HT-29 (cell line): ENCODE measurements at regions not wholly inside any gene's neighbourhood (a gene's known extent, or its start where the extent isn't known, plus 50 kb on each side); places are given as distances from the start of the nearest gene placed in this dataset.
"Not testable (repeated sequence)": the region's sequence is repeated elsewhere in the genome, so short reads cannot be mapped to it uniquely, and the experiment has no call there.

ENCODE experiments used
- DNase-seq: peaks from one replicate; pipeline ENCODE4 v3.0.0-alpha.2; 2015; ENCODE audit warnings: low spot score

DNA sequence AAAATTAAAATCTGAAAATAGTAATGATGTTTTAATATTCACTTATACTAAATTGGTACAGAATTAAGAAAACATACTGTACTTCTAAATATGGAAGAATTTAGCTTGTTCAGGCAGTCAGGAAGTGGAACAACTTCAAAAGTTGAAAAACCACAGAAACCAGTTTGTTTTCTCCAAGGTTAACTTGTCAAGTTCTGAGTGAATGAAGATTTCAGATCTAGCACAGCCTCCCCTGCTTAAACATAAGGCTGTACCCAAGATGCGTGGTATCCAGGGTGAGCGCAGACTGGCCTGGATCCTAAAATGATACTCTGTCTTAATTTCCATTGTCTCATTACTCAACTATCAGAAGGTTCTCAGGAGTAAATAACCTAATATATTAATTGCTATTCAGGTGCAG, 730.7 kb upstream of the KIF2B start:
- DNase-seq, result no peak

DNA sequence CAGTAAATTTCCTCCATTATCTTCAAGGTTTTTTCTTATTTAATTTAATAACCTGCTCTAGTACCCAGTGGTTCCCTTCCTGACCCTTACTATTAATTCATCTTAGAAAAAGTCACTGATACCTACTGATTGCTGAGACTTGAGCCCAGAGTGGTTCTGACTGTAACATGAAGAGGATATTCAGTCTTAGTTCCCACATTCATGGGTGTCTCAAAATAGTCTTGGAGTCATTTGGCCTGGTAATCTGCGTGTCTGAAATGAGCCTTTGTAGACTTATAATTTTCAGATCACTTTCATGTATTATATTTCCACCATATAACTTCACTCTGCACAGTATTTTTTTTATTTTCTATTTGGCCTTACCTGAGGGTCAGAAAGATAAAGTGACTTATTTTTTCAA, 732.0 kb upstream of the KIF2B start:
- DNase-seq, result no peak

DNA sequence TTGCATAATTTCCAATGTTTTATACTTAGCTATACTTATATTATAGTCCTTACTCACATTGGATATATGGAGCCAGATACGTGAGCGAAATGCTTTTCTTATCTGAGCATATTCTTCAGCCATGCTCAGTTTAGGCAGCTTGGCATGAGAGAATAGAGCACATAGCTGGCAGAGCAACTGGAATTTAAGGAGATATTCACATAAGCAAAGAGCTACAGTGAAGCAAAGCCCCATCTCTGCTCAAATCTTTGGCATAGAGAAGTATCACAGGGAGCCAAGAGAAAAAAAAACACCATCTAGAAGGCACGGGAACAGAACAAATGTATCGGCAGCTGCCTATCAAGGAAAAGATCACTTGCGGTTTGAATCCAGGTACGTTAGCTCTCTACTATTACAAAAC, 734.2 kb upstream of the KIF2B start:
- DNase-seq, result no peak

DNA sequence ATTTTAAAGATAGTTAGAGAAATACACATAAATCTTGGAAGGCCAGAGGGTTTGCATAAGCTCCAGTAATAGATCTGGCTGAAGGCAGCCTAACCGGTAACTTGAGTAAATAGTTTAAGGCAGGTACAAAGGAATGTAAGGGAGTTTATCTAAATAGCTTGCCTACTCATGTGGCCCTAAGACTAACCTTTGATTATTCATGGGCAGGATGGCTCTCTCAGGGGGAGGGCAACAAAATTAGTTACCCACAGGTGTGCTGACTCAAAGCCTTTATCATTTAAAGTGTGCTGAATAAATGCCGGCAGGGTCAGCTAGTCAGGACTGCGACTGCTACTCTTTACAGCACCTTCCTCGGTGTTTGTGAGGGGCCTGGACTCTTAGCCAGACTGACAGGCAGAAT, 761.3 kb upstream of the KIF2B start:
- DNase-seq, result no peak

DNA sequence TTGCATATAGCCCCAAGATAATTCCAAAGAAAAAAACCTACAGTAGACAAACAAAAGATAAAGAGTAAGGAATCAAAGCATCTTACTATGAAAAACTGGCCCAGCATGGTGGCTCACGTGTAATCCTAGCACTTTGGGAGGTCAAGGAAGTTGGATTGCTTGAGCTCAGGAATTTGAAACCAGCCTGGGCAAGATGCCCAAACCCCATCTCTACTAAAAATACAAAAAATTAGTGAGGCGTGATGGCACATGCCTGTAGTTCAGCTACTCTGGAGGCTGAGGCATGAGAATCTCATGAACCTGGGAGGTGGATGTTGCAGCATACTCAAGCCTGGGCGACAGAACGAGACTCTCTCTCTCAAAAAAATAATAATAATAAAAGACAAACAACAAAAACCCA, 764.7 kb upstream of the KIF2B start:
- DNase-seq, result no peak

DNA sequence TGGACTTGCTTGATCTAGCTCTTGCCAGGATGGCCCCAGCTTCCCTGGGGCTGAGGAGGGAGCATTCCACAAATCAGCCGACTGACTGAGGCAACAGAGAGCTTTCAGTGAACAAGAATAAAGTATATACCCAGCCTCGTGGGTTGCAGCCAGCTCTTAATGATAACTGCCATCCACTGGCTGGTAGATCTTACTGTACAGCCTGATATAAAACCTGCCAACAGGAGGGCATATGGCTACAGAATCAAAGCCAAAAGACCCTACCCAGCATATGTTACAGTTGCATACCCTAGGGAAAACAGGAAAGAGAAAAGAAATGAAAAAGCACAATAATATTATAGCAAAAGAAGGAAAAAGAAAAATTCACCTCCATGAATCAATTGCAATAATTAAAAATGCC, 775.9 kb upstream of the KIF2B start:
- DNase-seq, result no peak

DNA sequence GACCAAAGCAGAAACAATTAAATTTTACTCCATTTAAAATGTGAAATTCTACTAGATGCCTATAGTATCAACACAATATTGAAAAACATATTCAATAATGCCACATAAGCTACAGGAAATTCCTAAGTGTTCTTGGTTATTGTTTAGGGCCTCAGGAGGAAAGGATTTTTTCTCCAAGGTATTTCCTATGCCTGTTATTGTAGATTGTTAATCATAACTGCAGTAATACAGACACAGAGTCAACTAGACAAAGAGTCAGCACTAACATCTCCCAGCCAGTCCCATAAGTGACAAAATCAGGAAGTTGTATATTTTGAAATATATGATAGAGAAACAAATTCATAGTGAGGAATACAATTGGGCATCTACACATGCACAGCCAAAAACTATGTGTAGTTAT, 782.7 kb upstream of the KIF2B start:
- DNase-seq, result no peak

DNA sequence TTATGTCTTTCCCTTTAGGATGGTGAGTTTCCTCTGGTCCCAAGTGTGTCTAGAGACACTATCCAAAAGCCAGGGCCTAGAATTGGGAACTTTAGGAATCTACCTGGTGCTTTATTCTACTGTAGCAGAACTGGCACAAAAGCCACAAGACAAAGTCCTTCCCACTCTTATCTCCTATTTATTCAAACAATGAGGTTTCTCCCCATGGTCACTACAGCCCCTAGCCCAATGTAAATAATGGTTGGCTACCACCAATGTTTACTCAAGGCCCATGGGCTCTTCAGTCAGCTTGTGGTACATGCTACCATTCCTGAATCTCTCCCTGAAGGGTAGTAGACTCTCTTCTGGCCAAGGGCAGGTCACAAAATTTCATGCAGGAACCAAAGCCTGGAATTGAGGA, 789.4 kb upstream of the KIF2B start:
- DNase-seq, result no peak

DNA sequence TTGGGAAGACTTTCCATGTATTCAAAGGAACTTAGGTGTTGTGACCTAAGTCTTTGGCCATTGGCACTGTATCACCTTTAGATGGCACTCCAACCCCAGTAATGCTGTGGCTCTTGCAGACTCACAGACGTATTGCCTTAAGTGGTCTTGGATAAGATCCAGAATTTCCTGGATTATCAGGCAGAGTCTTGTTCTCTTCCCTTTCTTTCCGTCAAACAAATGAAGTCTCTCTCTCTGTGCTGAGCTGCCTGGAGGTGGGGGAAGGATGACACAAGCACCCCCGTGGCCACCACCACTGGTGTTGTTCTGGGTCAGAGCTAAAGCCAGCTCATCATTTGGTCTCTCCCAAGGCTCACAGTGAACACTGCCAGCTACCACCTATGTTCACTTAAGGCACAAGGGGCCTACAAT, 789.9 kb upstream of the KIF2B start:
- DNase-seq, result peak; percentile 80

DNA sequence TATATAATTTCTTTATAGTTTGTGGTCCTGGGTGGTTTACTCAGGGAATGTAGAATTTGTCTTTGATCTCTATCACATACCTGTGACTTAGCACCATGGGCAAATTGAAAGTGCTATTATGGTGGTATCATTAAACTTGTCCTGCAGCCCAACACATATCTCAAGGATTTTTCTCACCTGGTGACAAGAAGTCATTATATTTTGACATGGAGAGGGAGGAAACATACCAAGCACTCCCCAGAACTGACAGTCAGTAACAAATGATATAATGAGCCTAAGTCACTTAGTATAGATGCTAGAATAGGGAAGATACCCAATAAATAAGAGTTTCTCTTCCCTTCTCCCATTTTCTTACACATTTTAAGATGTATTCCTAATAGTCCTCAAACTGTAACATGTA, 805.5 kb upstream of the KIF2B start:
- DNase-seq, result no peak

DNA sequence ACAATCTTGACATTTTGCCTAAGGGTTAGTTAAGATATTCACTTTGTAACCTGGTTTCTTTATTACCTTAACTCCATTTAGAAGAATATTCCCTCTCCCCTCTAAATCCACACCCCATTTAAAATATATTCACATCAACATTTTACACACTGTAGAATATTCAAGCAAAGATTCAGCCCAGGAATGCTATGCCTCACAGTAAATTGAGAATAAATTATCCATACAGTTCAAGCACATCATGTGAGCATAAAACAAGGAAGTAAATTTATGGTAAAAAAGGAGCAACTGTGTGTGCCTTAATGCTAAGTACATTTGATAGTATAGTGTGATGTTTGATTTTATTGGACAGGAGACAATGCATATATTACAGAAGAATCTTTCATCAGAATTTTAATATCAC, 806.6 kb upstream of the KIF2B start:
- DNase-seq, result no peak

DNA sequence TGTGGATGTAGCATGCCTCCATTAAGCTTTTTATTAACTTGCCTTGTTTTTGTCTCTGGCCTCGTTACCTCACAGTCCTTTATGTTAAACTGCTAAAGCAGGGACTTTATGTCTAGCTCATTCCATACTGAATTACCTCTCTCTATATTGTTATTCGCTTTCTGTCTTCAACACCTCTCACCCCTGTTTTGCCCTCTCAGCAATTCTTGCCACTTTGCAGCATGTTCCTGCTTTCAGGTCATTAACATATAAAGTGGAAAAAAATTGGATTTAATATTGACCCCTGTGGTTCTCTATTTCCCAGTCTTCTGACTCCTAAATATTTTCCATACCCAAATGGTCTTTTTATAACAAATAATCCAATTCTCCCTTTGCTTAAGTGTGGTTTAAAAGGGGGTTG, 810.4 kb upstream of the KIF2B start:
- no peak for DNase-seq

DNA sequence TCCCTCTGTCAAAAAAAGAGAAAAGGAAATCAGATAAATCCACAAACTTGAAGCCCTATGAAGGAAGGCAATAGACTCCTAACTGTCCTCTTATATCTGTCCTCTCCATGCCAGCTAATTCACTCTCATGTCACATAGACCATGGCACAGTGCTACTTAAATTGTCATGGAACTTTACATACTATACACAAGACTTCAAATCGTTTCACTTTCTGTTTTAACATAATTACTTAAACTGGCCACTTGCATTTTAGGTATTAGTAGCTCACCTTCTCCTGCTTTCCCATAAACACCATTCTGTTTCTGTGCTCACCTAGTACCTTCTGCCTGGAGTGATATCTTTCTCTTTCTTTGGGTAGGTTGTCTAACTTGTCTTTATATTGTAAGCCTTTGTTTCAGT, 816.7 kb upstream of the KIF2B start:
- DNase-seq, result no peak

DNA sequence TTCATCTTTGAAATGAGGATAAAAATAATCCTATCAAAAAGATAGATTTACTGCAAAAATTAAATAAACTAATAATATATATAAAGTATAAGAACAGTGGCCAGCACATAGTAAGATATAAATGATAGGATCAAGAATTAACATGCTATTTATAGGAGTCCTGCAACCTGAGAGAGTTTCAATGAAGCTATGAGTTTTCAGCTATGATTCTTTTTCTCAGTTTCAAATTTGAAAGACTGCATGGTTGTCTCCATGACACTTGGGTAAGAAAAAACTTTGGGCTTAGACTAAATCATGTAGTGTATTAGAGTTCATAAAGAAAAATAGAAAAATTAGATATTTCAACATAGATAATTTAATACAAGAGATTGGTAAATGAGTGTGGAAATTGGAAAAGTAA, 817.8 kb upstream of the KIF2B start:
- DNase-seq, result no peak

DNA sequence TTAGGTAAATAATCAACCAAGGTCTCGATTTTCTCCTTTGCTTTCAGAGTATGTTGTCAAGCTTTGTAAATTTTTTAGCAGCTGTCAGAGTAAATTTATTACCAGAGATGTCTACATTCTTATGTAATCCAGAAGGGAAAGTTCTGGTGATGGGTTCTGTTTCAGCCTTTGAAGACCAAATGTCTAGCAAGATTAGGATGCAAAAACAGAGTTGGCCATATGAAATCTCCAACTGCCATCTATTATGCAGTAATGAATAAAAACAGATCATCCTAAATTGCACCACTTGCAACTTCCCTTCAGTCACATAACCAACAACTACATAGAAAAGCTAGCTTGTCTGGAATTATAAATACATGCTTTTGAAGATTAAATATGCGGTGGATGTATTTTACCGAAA, 826.8 kb upstream of the KIF2B start:
- no peak for DNase-seq

DNA sequence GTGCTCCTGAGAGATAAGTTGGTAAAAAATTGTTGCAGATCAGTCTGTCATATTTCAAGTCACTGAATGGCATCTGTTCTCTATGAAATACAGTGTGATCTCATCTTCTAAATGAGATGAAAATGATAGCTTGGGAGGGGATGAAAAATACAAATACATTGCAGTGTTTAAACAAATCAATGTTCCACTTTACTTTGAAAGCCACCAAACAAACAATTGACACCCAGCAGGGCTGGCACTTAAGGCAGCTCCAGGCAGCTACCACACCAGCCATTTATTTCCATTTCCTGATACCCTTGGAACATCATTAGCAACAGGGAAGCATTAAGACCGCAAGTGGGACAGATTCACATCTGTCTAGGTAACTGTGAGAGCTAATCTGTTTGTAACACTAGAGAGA, 827.6 kb upstream of the KIF2B start:
- no peak for DNase-seq

DNA sequence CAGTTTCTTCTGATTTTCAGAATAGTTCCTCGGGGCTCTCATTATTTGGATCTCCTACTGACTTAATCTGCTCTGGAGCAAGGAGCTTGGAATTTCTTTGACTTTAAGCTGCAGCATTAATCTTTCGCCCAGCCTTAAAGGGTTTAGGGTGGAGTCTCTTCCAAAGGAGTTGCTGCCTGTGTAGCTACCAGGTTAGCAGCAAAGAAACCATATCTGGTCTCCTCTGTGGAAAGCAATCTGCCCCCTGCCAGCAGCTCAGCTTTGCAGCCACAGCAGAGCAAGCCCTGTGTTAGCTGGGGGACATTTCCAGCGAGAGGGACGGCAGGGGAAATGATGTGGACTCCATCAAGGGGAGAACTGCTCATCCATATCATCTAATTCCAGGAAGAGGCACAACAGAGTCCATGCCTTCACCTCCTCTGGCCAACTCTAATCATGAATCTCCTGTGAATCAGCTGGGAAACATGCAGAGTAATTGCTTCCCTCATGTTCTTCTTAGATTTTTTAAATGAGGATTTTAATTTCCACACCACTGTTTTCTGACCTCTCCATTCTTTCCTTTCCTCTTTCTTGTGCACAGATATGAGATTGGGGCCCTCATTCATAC, 827.6 kb upstream of the CA10 start:
- no peak for DNase-seq

DNA sequence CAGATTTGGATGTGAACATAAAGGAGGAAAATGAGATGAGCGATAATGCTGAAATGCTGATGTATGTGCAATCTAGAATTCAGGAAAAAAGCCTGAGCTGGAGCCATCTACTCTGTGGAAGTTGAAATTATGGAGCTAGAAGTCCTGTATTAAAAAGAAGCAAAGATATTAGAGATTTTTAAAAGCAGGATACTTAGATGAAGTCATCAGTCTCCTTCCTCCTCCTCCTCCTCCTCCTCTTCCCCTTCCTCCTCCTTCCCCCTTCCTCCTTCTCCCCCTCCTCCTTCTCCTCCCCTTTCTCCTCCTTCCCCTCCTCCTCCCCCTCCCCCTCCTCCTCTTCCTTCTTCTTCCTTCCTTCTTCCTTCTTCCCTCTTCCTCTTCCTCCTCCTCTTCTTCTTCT, 823.8 kb upstream of the CA10 start:
- no peak for DNase-seq

DNA sequence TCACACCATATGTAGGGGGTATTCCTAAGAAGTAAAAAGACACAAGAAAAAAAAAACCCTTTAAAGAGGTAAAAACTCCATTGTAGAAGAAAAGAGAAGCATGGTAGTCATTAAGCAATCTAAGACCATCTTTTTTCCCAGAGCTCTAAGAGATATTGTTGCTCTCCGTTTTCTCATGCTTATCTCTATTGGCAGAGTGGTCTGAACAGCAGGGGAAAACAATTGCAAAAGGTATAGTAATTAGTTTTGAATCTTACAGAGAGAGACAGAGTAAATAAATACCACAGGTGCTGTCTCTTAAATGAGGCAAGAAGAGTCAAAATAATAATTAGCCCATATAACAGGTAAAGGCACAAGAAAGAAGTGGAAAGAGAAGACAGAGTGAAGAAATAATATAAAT, 821.4 kb upstream of the CA10 start:
- DNase-seq, result no peak

DNA sequence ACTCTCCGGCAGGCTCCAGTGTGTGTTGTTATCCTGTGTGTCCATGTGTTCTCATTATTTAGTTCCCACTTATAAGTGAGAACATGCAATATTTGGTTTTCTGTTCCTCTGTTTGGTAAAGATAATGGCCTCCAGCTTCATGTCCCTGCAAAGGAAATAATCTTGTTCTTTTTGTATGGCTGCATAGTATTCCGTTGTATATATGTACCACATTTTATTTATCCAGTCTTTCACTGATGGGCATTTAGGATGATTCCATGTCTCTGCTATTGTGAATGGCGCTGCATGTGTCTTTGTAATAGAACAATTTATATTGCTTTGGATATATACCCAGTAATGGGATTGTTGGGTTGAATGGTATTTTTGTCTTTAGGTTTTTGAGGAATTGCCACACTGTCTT, 807.3 kb upstream of the CA10 start:
- DNase-seq, result no peak

DNA sequence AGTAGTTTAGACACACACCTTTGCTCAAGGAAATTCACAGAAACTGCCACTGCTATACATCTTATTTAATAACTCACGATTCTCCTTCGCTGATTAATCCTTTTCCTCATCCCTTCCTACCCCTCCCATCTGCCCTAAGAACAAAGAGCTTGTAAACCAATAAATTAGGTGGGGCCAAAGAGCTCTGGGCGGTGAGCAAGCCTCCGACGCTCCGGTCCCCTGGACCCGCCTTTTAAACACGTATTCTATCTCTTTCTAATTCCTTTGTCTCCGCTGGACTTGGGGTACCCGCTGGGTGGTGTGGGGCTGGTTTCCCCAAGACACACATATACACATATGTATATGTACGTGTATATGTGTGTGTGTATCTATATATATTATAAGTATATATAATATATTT, 803.2 kb upstream of the CA10 start:
- not testable (repeated sequence) for DNase-seq

DNA sequence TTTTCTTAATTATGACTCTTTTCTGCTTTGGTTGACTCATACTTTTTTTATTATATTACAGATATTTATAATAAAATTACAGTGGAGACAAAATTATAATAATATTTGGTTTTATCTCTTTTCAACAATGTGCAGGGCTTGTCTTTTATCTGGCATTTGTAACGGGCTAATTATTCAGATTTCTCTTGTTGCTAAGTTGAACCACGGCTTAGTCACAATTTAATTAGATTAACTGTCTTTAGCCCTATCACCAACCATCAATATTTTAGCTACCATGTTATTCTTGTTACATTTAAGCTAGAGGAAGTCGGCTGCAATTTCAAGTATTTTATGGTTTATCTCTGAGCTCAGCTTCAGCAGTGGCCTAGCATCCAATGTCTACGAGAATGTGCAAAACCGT, 798.9 kb upstream of the CA10 start:
- DNase-seq, result no peak

DNA sequence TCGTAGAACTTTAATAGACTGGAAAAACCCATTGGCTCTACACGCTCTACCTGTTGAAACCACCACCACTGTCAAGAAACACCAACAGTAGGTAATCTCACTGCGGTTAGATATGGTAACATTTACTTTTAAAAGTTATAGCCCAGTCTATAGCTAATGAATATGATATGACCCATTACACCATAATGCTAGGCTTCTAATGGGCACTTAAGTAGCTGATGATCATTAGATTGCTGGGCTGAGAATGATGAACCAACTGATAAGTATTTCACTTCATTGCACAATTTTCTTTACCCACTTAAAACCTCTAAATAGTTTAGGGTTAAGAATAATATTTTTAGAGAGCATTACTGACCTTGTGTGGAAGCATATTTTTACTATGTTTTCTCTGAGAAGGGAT, 788.9 kb upstream of the CA10 start:
- DNase-seq, result no peak

DNA sequence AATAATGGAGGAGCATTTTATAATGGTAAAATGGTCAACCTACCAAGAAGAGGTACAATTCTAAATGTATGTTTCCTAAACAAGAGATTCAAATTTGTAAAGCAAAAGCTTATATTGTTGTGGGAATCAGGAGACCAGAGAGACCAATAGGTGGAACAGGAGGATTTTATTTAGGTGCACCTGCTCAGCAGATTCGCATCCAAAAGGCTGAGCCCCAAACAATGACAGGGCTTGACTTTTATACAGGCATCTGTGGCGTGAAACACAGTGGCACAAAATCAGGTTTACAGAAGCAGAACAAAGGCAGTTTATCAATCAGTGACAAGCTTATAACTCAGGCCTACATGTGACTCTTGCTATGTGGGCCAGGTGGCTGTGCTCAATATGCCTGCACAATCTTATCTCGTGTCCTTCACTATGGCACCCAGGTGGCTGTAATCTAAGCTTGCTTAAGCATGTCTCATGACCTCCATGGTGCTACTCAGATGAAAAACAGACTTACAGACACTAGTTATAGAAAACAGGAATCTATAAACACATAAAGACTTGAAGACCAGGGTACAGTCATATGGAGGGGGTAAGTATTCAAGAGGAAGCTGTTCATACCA, 780.2 kb upstream of the CA10 start:
- no peak for DNase-seq
